ENCODE measurements at regions not wholly inside any gene's neighbourhood (a gene's known extent, or its start where the extent isn't known, plus 50 kb on each side); places are given as distances from the start of the nearest gene placed in this dataset.

DNA sequence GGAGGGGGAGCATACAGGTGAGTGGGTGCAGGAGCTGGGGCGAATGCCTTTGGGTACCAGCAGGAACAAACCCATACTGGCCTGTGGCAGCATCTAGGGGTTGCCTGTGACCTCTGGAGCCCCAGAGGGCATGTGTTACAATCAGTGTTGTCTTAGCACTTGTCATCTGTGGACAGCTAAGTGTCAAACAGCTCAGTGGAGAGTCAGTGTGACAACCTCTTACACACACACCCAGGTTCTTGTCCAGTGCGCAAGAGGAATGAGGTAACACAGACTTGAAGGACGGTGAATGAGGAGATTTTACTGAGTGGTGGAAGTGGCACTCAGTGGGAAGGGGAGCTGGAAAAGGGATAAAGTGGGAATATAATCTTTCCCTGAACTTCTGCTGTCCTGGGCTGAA, 54.1 kb upstream of the DDIT4L start:
- H3K4me1 Mint-ChIP-seq, result no peaks in the 10 kb centered on the region
- no peak overlapping the region for H3K4me3 Mint-ChIP-seq
- H3K9me3 Mint-ChIP-seq, result peaks cover 0 to 18% (median 7%) of the 10 kb centered on the region in 7 donors
- 100% methylated on average over 1 of the region's 3 CpGs for WGBS (ENCODE audit: insufficient coverage)
- H3K27ac Mint-ChIP-seq, result no peak overlapping the region
- H3K9ac ChIP-seq (ENCODE audit: insufficient read depth, low read length, poor library complexity, severe bottlenecking), result no peak overlapping the region
- no peaks in the 10 kb centered on the region for H4K20me1 ChIP-seq (ENCODE audit: insufficient read depth, low read length)
- H3K4me2 ChIP-seq (replicated peaks; ENCODE audit: extremely low read depth, low read length, poor library complexity, severe bottlenecking), result no peak overlapping the region
- H3K79me2 ChIP-seq (ENCODE audit: insufficient read depth, low read length), result no peaks in the 10 kb centered on the region
- H3K27me3 Mint-ChIP-seq (ENCODE audit: low read depth in 3 of 3), result peaks cover 0 to 1% (median 1%) of the 10 kb centered on the region in 3 donors
- TF ChIP-seq, protein P1, sequence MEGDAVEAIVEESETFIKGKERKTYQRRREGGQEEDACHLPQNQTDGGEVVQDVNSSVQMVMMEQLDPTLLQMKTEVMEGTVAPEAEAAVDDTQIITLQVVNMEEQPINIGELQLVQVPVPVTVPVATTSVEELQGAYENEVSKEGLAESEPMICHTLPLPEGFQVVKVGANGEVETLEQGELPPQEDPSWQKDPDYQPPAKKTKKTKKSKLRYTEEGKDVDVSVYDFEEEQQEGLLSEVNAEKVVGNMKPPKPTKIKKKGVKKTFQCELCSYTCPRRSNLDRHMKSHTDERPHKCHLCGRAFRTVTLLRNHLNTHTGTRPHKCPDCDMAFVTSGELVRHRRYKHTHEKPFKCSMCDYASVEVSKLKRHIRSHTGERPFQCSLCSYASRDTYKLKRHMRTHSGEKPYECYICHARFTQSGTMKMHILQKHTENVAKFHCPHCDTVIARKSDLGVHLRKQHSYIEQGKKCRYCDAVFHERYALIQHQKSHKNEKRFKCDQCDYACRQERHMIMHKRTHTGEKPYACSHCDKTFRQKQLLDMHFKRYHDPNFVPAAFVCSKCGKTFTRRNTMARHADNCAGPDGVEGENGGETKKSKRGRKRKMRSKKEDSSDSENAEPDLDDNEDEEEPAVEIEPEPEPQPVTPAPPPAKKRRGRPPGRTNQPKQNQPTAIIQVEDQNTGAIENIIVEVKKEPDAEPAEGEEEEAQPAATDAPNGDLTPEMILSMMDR (IDR thresholded peaks at IDR 0.05), result no peak
- peaks cover 0 to 10% of the 10 kb centered on the region in 2 donors for H3K9me3 ChIP-seq (replicated peaks in 1 of 2; ENCODE audit: control insufficient read depth in 1 of 2, insufficient read depth in 1 of 2, low read length in 2 of 2)
- no peak overlapping the region for H3K4me3 ChIP-seq (replicated peaks in 1 of 3; ENCODE audit: low read depth in 2 of 3, low read length in 3 of 3)
- no peaks in the 10 kb centered on the region for H3K27me3 ChIP-seq (ENCODE audit: control insufficient read depth in 2 of 2, insufficient read depth in 2 of 2, low read length in 2 of 2)
- H3K36me3 ChIP-seq (replicated peaks in 1 of 2; ENCODE audit: control insufficient read depth in 1 of 2, insufficient read depth in 2 of 2, low read length in 2 of 2), result no peaks in the 10 kb centered on the region
- H3K27ac ChIP-seq (ENCODE audit: low read depth in 1 of 2, low read length in 2 of 2), result no peak overlapping the region
- no peak for DNase-seq
- H3K4me1 ChIP-seq (ENCODE audit: control insufficient read depth in 1 of 2, insufficient read depth in 2 of 2, low read length in 2 of 2), result no peaks in the 10 kb centered on the region
- no peak overlapping the region for H2AFZ ChIP-seq (ENCODE audit: insufficient read depth, low read depth, low read length, poor library complexity, severe bottlenecking)
- intact Hi-C loops (cut with micrococcal nuclease), result no loop called here
- H3K36me3 Mint-ChIP-seq, result no peaks in the 10 kb centered on the region

Data from CD14-positive monocyte (primary cell).